ENCODE measurements at regions not wholly inside any gene's neighbourhood (a gene's known extent, or its start where the extent isn't known, plus 50 kb on each side); places are given as distances from the start of the nearest gene placed in this dataset.

GRCh38 chr10:10816447-10816846 lies 201.2 kb upstream of the CELF2 start:
- Histone ChIP-seq H3K9me3 (ENCODE audit: low read length) (no peaks in the 10 kb centered on the region), H2AFZ (ENCODE audit: low read length) (no peak overlapping the region), H3K4me1 (ENCODE audit: insufficient read depth, low read length, severe bottlenecking) (no peaks in the 10 kb centered on the region), H3K9ac (ENCODE audit: low read length) (no peak overlapping the region), H4K20me1 (ENCODE audit: insufficient read depth, low read length) (no peaks in the 10 kb centered on the region), H3K4me3 (ENCODE audit: low read depth, low read length, poor library complexity, severe bottlenecking) (no peak overlapping the region), H3F3A (ENCODE audit: insufficient read depth, low read length) (no peaks in the 10 kb centered on the region), H3K4me2 (ENCODE audit: low read length) (no peak overlapping the region), H3K27me3 (ENCODE audit: insufficient read depth, low read length) (no peaks in the 10 kb centered on the region), H3K79me2 (ENCODE audit: insufficient read depth, low read length) (no peaks in the 10 kb centered on the region), H3K9me2 (ENCODE audit: low read depth, low read length) (no peaks in the 10 kb centered on the region), H3K36me3 (ENCODE audit: insufficient read depth, low read length) (no peaks in the 10 kb centered on the region), H3K27ac (ENCODE audit: low read depth, low read length, poor library complexity, severe bottlenecking) (no peak overlapping the region)
- no peak for TF ChIP-seq CTCF (IDR thresholded peaks at IDR 0.05; ENCODE audit: low read length)
- no peak for TF ChIP-seq EZH2 (IDR thresholded peaks at IDR 0.05; ENCODE audit: borderline replicate concordance, low read length)

GRCh38 chr10:10817609-10818008 lies 200.1 kb upstream of the CELF2 start:
- Histone ChIP-seq H3K9me3 (ENCODE audit: low read length) (no peaks in the 10 kb centered on the region), H3K9ac (ENCODE audit: low read length) (no peak overlapping the region), H3F3A (ENCODE audit: insufficient read depth, low read length) (no peaks in the 10 kb centered on the region), H4K20me1 (ENCODE audit: insufficient read depth, low read length) (no peaks in the 10 kb centered on the region), H3K27ac (ENCODE audit: low read depth, low read length, poor library complexity, severe bottlenecking) (no peak overlapping the region), H3K4me3 (ENCODE audit: low read depth, low read length, poor library complexity, severe bottlenecking) (no peak overlapping the region), H3K79me2 (ENCODE audit: insufficient read depth, low read length) (no peaks in the 10 kb centered on the region), H3K36me3 (ENCODE audit: insufficient read depth, low read length) (no peaks in the 10 kb centered on the region), H2AFZ (ENCODE audit: low read length) (no peak overlapping the region), H3K4me1 (ENCODE audit: insufficient read depth, low read length, severe bottlenecking) (no peaks in the 10 kb centered on the region), H3K4me2 (ENCODE audit: low read length) (no peak overlapping the region), H3K9me2 (ENCODE audit: low read depth, low read length) (no peaks in the 10 kb centered on the region), H3K27me3 (ENCODE audit: insufficient read depth, low read length) (no peaks in the 10 kb centered on the region)
- TF ChIP-seq EZH2 (IDR thresholded peaks at IDR 0.05; ENCODE audit: borderline replicate concordance, low read length) (no peak), CTCF (IDR thresholded peaks at IDR 0.05; ENCODE audit: low read length) (no peak)

GRCh38 chr10:10818082-10818481 lies 199.6 kb upstream of the CELF2 start:
- H3K4me3 ChIP-seq (ENCODE audit: low read depth, low read length, poor library complexity, severe bottlenecking): no peak overlapping the region

More at GRCh38 chr10:10818082-10818481, 199.6 kb upstream of the CELF2 start:
- no peaks in the 10 kb centered on the region for H3K27me3 ChIP-seq (ENCODE audit: insufficient read depth, low read length)
- H4K20me1 ChIP-seq (ENCODE audit: insufficient read depth, low read length): no peaks in the 10 kb centered on the region
- H3F3A ChIP-seq (ENCODE audit: insufficient read depth, low read length): no peaks in the 10 kb centered on the region
- H3K9me2 ChIP-seq (ENCODE audit: low read depth, low read length): no peaks in the 10 kb centered on the region
- H3K9me3 ChIP-seq (ENCODE audit: low read length): no peaks in the 10 kb centered on the region
- H3K27ac ChIP-seq (ENCODE audit: low read depth, low read length, poor library complexity, severe bottlenecking): no peak overlapping the region
- H3K36me3 ChIP-seq (ENCODE audit: insufficient read depth, low read length): no peaks in the 10 kb centered on the region
- no peak overlapping the region for H3K4me2 ChIP-seq (ENCODE audit: low read length)
- H2AFZ ChIP-seq (ENCODE audit: low read length): no peak overlapping the region
- no peaks in the 10 kb centered on the region for H3K4me1 ChIP-seq (ENCODE audit: insufficient read depth, low read length, severe bottlenecking)
- no peaks in the 10 kb centered on the region for H3K79me2 ChIP-seq (ENCODE audit: insufficient read depth, low read length)
- no peak for TF ChIP-seq CTCF (IDR thresholded peaks at IDR 0.05; ENCODE audit: low read length)
- no peak for TF ChIP-seq EZH2 (IDR thresholded peaks at IDR 0.05; ENCODE audit: borderline replicate concordance, low read length)
- H3K9ac ChIP-seq (ENCODE audit: low read length): no peak overlapping the region
